HEK293 (cell line): ENCODE measurements at regions not wholly inside any gene's neighbourhood (a gene's known extent, or its start where the extent isn't known, plus 50 kb on each side); places are given as distances from the start of the nearest gene placed in this dataset.

Experiments
- CTCF ChIA-PET: fragments of 350-600 bp; formaldehyde crosslinking; extraction: SDS; loops from one replicate; lab custom pipeline; 2021; ENCODE audit warnings: antibody characterized with exemption; lab: Yijun Ruan, JAX
- POLR2A ChIA-PET: fragments of 300-600 bp; formaldehyde crosslinking; extraction: SDS; loops from one replicate; lab custom pipeline; 2020; ENCODE audit warnings: antibody characterized with exemption, inconsistent platforms; lab: Yijun Ruan, JAX
- H3K27ac ChIP-seq: fragments of 200-500 bp; sonication (Bioruptor generic); 2 replicates; pipeline ENCODE4 v1.5.1; 2014; ENCODE audit warnings: low read depth, low read length, control low read depth, inconsistent platforms; ENCODE audit errors: extremely low read depth
- H3K36me3 ChIP-seq, 2 experiments: fragments of 200-500 bp in 1 of 2; sonication (Bioruptor generic) in 1 of 2; 1 replicate in 1 of 2; 2 replicates in 1 of 2; pipeline ENCODE4 v1.5.1; 2014 to 2017; ENCODE audit warnings: inconsistent platforms in 2 of 2, low read length in 2 of 2; ENCODE audit not compliant: control insufficient read depth in 2 of 2, insufficient read depth in 1 of 2
- H3K4me1 ChIP-seq: fragments of 200-500 bp; sonication (Bioruptor generic); 2 replicates; pipeline ENCODE4 v1.5.1; 2014; ENCODE audit warnings: mild to moderate bottlenecking, low read length, inconsistent platforms; ENCODE audit not compliant: control insufficient read depth, insufficient read depth
- H3K4me3 ChIP-seq: 2 replicates; pipeline ENCODE4 v1.5.1; 2011; ENCODE audit warnings: low read depth, mild to moderate bottlenecking, control low read depth, low read length, moderate library complexity
- H3K9me3 ChIP-seq: fragments of 200-500 bp; sonication (Bioruptor generic); 2 replicates; pipeline ENCODE4 v1.5.1; 2014; ENCODE audit warnings: low read depth, low read length, inconsistent platforms; ENCODE audit not compliant: control insufficient read depth, insufficient read depth
- FEZF1 ChIP-seq: fragments of 450-650 bp; formaldehyde crosslinking; IDR thresholded peaks from 2 replicates; pipeline ENCODE4 v1.5.1; 2016; ENCODE audit warnings: missing biosample characterization, missing genetic modification characterization
- HOXC10 ChIP-seq: sonication (generic); formaldehyde crosslinking; IDR thresholded peaks from 2 replicates; pipeline ENCODE4 v1.8.1; 2023; ENCODE audit warnings: mild to moderate bottlenecking, missing genetic modification reagents
- KLF9 ChIP-seq: fragments of 450-650 bp; formaldehyde crosslinking; IDR thresholded peaks from 2 replicates; pipeline ENCODE4 v1.5.1; 2016; ENCODE audit warnings: missing biosample characterization, missing genetic modification characterization, low read depth
- ZBTB21 ChIP-seq: fragments of 450-650 bp; formaldehyde crosslinking; IDR thresholded peaks from 2 replicates; pipeline ENCODE4 v1.5.1; 2017; ENCODE audit warnings: missing biosample characterization, missing genetic modification characterization
- ZBTB7A ChIP-seq: fragments of 450-650 bp; formaldehyde crosslinking; IDR thresholded peaks from 2 replicates; pipeline ENCODE4 v1.5.1; 2016; ENCODE audit warnings: low read depth, missing biosample characterization, missing genetic modification characterization
- ZFP3 ChIP-seq: fragments of 450-650 bp; formaldehyde crosslinking; IDR thresholded peaks from 2 replicates; pipeline ENCODE4 v1.5.1; 2016; ENCODE audit warnings: low read depth, missing biosample characterization, missing genetic modification characterization
- ZNF292 ChIP-seq: fragments of 450-650 bp; formaldehyde crosslinking; IDR thresholded peaks from 2 replicates; pipeline ENCODE4 v1.5.1; 2016; ENCODE audit warnings: low read depth, missing biosample characterization, missing genetic modification characterization, borderline replicate concordance
- ZNF394 ChIP-seq: fragments of 450-650 bp; formaldehyde crosslinking; IDR thresholded peaks from 2 replicates; pipeline ENCODE4 v1.5.1; 2016; ENCODE audit warnings: missing biosample characterization, missing genetic modification characterization, mild to moderate bottlenecking, moderate library complexity, borderline replicate concordance
- ZNF433 ChIP-seq: fragments of 450-650 bp; formaldehyde crosslinking; IDR thresholded peaks from 2 replicates; pipeline ENCODE4 v1.5.1; 2016; ENCODE audit warnings: missing biosample characterization, missing genetic modification characterization, low read depth
- ZNF558 ChIP-seq: fragments of 450-650 bp; formaldehyde crosslinking; IDR thresholded peaks from 2 replicates; pipeline ENCODE4 v1.5.1; 2016; ENCODE audit warnings: missing biosample characterization, missing genetic modification characterization
- ZNF623 ChIP-seq: fragments of 450-650 bp; formaldehyde crosslinking; IDR thresholded peaks from 2 replicates; pipeline ENCODE4 v1.5.1; 2016; ENCODE audit warnings: missing biosample characterization, missing genetic modification characterization
- ZNF660 ChIP-seq: fragments of 450-650 bp; IDR thresholded peaks from 2 replicates; pipeline ENCODE4 v1.5.1; 2018; ENCODE audit warnings: missing biosample characterization, mild to moderate bottlenecking, missing genetic modification characterization
- ZNF837 ChIP-seq: fragments of 450-650 bp; formaldehyde crosslinking; IDR thresholded peaks from 2 replicates; pipeline ENCODE4 v1.5.1; 2016; ENCODE audit warnings: missing biosample characterization, missing genetic modification characterization
- TF ChIP-seq, protein P1 (sequence below): fragments of 450-650 bp; formaldehyde crosslinking; IDR thresholded peaks from 2 replicates; pipeline ENCODE4 v1.5.1; 2016; ENCODE audit warnings: missing biosample characterization, missing genetic modification characterization
- TF ChIP-seq, protein P2 (sequence below): fragments of 450-650 bp; formaldehyde crosslinking; IDR thresholded peaks from 2 replicates; pipeline ENCODE4 v1.5.1; 2016; ENCODE audit warnings: missing biosample characterization, missing genetic modification characterization
- TF ChIP-seq, protein P3 (sequence below): fragments of 450-650 bp; formaldehyde crosslinking; conservative IDR thresholded peaks from 2 replicates; pipeline ENCODE4 v1.5.1; 2016; ENCODE audit warnings: low read depth, missing biosample characterization, missing genetic modification characterization
- TF ChIP-seq, protein P4 (sequence below): sonication (generic); formaldehyde crosslinking; IDR thresholded peaks from 2 replicates; pipeline ENCODE4 v1.8.1; 2022; ENCODE audit warnings: mild to moderate bottlenecking, moderate library complexity, missing genetic modification reagents
- TF ChIP-seq, protein P5 (sequence below): fragments of 450-650 bp; formaldehyde crosslinking; IDR thresholded peaks from 2 replicates; pipeline ENCODE4 v1.5.1; 2016; ENCODE audit warnings: missing biosample characterization, missing genetic modification characterization
- TF ChIP-seq, protein P6 (sequence below): fragments of 450-650 bp; formaldehyde crosslinking; IDR thresholded peaks from 2 replicates; pipeline ENCODE4 v1.5.1; 2016; ENCODE audit warnings: missing biosample characterization, missing genetic modification characterization, low read depth

DNA sequence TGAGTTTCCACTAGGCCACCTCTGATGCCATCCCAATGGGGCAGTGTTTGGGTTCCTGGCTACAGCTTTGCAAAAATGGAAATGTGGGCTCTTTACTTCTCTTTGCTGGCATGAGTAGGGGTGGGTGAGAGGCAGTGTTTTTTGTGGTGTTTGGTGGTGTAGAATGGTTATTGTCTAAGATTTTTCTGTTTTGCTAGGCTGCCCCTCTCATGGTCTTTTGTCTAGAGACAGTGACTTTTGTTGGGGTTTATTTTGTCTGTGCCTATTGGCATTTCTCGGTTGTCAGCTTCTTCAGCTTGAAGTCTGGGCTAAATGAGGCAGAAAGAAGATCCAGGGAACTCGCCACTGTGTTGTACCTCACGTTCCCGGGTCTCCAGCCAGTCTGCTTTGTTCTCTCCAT is 112.1 kb downstream of the CENPF start:
- Histone ChIP-seq H3K9me3 (no peaks in the 10 kb centered on the region), H3K4me1 (no peaks in the 10 kb centered on the region), H3K27ac (no peak overlapping the region), H3K4me3 (no peak overlapping the region), H3K36me3 (no peaks in the 10 kb centered on the region)
- ChIA-PET CTCF (no interaction called here), POLR2A (no interaction called here)
- TF ChIP-seq KLF9: no peak

DNA sequence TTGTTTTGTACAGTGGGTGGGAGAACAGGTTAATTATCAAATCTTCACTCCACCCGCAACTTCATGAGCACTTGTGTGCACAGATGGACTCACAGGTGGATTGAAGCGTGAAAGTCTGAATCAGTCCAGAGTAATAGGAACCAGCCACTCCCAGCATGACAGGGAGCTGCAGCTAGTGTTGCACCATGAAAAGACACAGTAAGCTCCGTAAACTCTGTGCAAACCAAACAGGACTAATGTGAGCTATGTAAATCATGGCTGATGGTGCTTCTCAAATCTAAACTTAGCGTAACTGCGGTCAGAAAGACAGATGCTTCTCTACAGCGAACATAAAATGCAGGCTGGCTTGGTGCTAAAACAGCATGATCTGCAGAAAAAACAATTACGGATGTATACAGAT is 114.4 kb downstream of the CENPF start:
- Histone ChIP-seq H3K9me3 (no peaks in the 10 kb centered on the region), H3K27ac (no peak overlapping the region), H3K4me3 (no peak overlapping the region), H3K36me3 (no peaks in the 10 kb centered on the region), H3K4me1 (no peaks in the 10 kb centered on the region)
- TF ChIP-seq ZBTB21 (tag by site-specific recombination): no peak
- TF ChIP-seq, protein P1, sequence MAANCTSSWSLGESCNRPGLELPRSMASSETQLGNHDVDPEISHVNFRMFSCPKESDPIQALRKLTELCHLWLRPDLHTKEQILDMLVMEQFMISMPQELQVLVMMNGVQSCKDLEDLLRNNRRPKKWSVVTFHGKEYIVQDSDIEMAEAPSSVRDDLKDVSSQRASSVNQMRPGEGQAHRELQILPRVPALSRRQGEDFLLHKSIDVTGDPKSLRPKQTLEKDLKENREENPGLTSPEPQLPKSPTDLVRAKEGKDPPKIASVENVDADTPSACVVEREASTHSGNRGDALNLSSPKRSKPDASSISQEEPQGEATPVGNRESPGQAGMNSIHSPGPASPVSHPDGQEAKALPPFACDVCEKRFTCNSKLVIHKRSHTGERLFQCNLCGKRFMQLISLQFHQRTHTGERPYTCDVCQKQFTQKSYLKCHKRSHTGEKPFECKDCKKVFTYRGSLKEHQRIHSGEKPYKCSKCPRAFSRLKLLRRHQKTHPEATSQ (tag by site-specific recombination): no peak
- TF ChIP-seq, protein P2, sequence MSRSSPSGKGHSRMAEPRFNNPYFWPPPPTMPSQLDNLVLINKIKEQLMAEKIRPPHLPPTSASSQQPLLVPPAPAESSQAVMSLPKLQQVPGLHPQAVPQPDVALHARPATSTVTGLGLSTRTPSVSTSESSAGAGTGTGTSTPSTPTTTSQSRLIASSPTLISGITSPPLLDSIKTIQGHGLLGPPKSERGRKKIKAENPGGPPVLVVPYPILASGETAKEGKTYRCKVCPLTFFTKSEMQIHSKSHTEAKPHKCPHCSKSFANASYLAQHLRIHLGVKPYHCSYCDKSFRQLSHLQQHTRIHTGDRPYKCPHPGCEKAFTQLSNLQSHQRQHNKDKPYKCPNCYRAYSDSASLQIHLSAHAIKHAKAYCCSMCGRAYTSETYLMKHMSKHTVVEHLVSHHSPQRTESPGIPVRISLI: no peak
- TF ChIP-seq, protein P3, sequence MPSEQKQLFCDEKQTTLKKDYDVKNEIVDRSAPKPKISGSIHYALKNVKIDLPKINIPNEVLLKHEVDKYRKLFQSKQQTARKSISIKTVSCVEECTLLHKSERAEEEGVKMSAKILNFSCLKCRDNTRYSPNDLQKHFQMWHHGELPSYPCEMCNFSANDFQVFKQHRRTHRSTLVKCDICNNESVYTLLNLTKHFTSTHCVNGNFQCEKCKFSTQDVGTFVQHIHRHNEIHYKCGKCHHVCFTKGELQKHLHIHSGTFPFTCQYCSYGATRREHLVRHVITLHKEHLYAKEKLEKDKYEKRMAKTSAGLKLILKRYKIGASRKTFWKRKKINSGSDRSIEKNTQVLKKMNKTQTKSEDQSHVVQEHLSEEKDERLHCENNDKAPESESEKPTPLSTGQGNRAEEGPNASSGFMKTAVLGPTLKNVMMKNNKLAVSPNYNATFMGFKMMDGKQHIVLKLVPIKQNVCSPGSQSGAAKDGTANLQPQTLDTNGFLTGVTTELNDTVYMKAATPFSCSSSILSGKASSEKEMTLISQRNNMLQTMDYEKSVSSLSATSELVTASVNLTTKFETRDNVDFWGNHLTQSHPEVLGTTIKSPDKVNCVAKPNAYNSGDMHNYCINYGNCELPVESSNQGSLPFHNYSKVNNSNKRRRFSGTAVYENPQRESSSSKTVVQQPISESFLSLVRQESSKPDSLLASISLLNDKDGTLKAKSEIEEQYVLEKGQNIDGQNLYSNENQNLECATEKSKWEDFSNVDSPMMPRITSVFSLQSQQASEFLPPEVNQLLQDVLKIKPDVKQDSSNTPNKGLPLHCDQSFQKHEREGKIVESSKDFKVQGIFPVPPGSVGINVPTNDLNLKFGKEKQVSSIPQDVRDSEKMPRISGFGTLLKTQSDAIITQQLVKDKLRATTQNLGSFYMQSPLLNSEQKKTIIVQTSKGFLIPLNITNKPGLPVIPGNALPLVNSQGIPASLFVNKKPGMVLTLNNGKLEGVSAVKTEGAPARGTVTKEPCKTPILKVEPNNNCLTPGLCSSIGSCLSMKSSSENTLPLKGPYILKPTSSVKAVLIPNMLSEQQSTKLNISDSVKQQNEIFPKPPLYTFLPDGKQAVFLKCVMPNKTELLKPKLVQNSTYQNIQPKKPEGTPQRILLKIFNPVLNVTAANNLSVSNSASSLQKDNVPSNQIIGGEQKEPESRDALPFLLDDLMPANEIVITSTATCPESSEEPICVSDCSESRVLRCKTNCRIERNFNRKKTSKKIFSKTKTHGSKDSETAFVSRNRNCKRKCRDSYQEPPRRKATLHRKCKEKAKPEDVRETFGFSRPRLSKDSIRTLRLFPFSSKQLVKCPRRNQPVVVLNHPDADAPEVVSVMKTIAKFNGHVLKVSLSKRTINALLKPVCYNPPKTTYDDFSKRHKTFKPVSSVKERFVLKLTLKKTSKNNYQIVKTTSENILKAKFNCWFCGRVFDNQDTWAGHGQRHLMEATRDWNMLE (tag by site-specific recombination): no peak
- TF ChIP-seq ZNF558 (tag by site-specific recombination): no peak
- TF ChIP-seq FEZF1 (tag by site-specific recombination): no peak
- no peak for TF ChIP-seq ZNF837
- TF ChIP-seq HOXC10 (CRISPR knock-in tag): no peak
- TF ChIP-seq ZBTB7A (tag by site-specific recombination): no peak
- no peak for TF ChIP-seq ZNF660 (tag by site-specific recombination)
- TF ChIP-seq, protein P4, sequence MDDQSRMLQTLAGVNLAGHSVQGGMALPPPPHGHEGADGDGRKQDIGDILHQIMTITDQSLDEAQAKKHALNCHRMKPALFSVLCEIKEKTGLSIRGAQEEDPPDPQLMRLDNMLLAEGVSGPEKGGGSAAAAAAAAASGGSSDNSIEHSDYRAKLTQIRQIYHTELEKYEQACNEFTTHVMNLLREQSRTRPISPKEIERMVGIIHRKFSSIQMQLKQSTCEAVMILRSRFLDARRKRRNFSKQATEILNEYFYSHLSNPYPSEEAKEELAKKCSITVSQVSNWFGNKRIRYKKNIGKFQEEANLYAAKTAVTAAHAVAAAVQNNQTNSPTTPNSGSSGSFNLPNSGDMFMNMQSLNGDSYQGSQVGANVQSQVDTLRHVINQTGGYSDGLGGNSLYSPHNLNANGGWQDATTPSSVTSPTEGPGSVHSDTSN (CRISPR knock-in tag): no peak
- TF ChIP-seq ZNF623: no peak
- no peak for TF ChIP-seq ZFP3
- TF ChIP-seq, protein P5, sequence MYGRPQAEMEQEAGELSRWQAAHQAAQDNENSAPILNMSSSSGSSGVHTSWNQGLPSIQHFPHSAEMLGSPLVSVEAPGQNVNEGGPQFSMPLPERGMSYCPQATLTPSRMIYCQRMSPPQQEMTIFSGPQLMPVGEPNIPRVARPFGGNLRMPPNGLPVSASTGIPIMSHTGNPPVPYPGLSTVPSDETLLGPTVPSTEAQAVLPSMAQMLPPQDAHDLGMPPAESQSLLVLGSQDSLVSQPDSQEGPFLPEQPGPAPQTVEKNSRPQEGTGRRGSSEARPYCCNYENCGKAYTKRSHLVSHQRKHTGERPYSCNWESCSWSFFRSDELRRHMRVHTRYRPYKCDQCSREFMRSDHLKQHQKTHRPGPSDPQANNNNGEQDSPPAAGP: no peak
- TF ChIP-seq ZNF433 (tag by site-specific recombination): no peak
- no peak for TF ChIP-seq ZNF292 (tag by site-specific recombination)
- TF ChIP-seq, protein P6, sequence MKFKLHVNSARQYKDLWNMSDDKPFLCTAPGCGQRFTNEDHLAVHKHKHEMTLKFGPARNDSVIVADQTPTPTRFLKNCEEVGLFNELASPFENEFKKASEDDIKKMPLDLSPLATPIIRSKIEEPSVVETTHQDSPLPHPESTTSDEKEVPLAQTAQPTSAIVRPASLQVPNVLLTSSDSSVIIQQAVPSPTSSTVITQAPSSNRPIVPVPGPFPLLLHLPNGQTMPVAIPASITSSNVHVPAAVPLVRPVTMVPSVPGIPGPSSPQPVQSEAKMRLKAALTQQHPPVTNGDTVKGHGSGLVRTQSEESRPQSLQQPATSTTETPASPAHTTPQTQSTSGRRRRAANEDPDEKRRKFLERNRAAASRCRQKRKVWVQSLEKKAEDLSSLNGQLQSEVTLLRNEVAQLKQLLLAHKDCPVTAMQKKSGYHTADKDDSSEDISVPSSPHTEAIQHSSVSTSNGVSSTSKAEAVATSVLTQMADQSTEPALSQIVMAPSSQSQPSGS (tag by site-specific recombination): no peak
- no peak for TF ChIP-seq ZNF394
- ChIA-PET POLR2A (no interaction called here), CTCF (interaction anchor here (0.7 to 1.1 kb wide), 2 partner anchors 89 to 108 kb away, joined by 3 read pairs; no protein-coding TSS in a partner anchor)
